GM23338 (cell line): ENCODE measurements at regions not wholly inside any gene's neighbourhood (a gene's known extent, or its start where the extent isn't known, plus 50 kb on each side); places are given as distances from the start of the nearest gene placed in this dataset.

Experiments used
- ATAC-seq: fragments of 200-7000 bp; cut with Tn5 transposase; 3 replicates; pipeline ENCODE4 v1.9.1; 2020
- DNase-seq: peaks from one replicate; pipeline ENCODE4 v3.0.0-alpha.2; 2015; ENCODE audit warnings: low spot score
- H2AFZ ChIP-seq: fragments of 200-600 bp; sonication (generic); 2 replicates; pipeline ENCODE4 v1.8.0; 2016; ENCODE audit warnings: antibody characterized with exemption, mild to moderate bottlenecking, moderate library complexity
- H3F3A ChIP-seq: fragments of 200-600 bp; sonication (generic); replicated peaks from 2 replicates; pipeline ENCODE4 v1.8.0; 2017; ENCODE audit warnings: antibody characterized with exemption, mixed run types, low read depth
- H3K27ac ChIP-seq: fragments of 200-600 bp; sonication (generic); 2 replicates; pipeline ENCODE4 v1.6.1; 2016; ENCODE audit warnings: low read depth
- H3K27me3 ChIP-seq: fragments of 200-600 bp; sonication (generic); 2 replicates; pipeline ENCODE4 v1.8.0; 2016; ENCODE audit warnings: mild to moderate bottlenecking, mixed run types, moderate library complexity; ENCODE audit not compliant: insufficient read depth
- H3K36me3 ChIP-seq: fragments of 200-600 bp; sonication (generic); 2 replicates; pipeline ENCODE4 v1.8.0; 2016; ENCODE audit warnings: mild to moderate bottlenecking; ENCODE audit not compliant: insufficient read depth
- H3K4me1 ChIP-seq: fragments of 200-600 bp; sonication (generic); 2 replicates; pipeline ENCODE4 v1.8.0; 2016; ENCODE audit warnings: mild to moderate bottlenecking, moderate library complexity; ENCODE audit not compliant: insufficient read depth
- H3K4me2 ChIP-seq: fragments of 200-600 bp; sonication (generic); 2 replicates; pipeline ENCODE4 v1.7.1; 2017; ENCODE audit warnings: mixed run types
- H3K4me3 ChIP-seq: fragments of 200-600 bp; sonication (generic); 2 replicates; pipeline ENCODE4 v1.6.1; 2016; ENCODE audit warnings: mixed run types
- H3K79me2 ChIP-seq: fragments of 200-600 bp; sonication (generic); replicated peaks from 2 replicates; pipeline ENCODE4 v1.8.0; 2017; ENCODE audit warnings: mild to moderate bottlenecking; ENCODE audit not compliant: insufficient read depth
- H3K9me2 ChIP-seq: fragments of 200-600 bp; sonication (generic); 2 replicates; pipeline ENCODE4 v1.8.0; 2017; ENCODE audit not compliant: insufficient read depth
- H4K20me1 ChIP-seq: fragments of 200-600 bp; sonication (generic); replicated peaks from 2 replicates; pipeline ENCODE4 v1.8.0; 2017; ENCODE audit warnings: mild to moderate bottlenecking; ENCODE audit not compliant: insufficient read depth
- H3K27ac Mint-ChIP-seq: 2 replicates; pipeline ENCODE4 v1.8.0; 2020; ENCODE audit warnings: inconsistent platforms, mild to moderate bottlenecking, moderate library complexity, mixed read lengths
- H3K27me3 Mint-ChIP-seq: 3 replicates; pipeline ENCODE4 v1.8.0; 2022; ENCODE audit warnings: low read depth, mild to moderate bottlenecking, moderate library complexity, mixed read lengths, inconsistent platforms; ENCODE audit not compliant: insufficient read depth, poor library complexity
- H3K36me3 Mint-ChIP-seq: 3 replicates; pipeline ENCODE4 v1.8.0; 2021; ENCODE audit warnings: low read depth, mild to moderate bottlenecking, inconsistent platforms, moderate library complexity, mixed read lengths
- H3K4me1 Mint-ChIP-seq: 3 replicates; pipeline ENCODE4 v1.8.0; 2020; ENCODE audit warnings: mild to moderate bottlenecking, inconsistent platforms, mixed read lengths
- H3K4me3 Mint-ChIP-seq: 3 replicates; pipeline ENCODE4 v1.8.0; 2021; ENCODE audit warnings: moderate library complexity, mild to moderate bottlenecking, inconsistent platforms, mixed read lengths
- H3K9me3 Mint-ChIP-seq: 3 replicates; pipeline ENCODE4 v1.8.0; 2020; ENCODE audit warnings: moderate library complexity, mild to moderate bottlenecking, inconsistent platforms, mixed read lengths
- CREB1 ChIP-seq: fragments of 250-450 bp; sonication (Bioruptor Pico); IDR thresholded peaks from 2 replicates; pipeline ENCODE4 v1.5.0; 2020; ENCODE audit warnings: low read depth, mild to moderate bottlenecking, moderate library complexity
- ETS1 ChIP-seq: IDR thresholded peaks from 2 replicates; pipeline ENCODE4 v1.6.1; 2016; ENCODE audit warnings: antibody characterized with exemption
- EZH2 ChIP-seq: fragments of 200-600 bp; sonication (generic); IDR thresholded peaks from one replicate; pipeline ENCODE4 v1.8.0; 2017; ENCODE audit warnings: antibody characterized with exemption, mild to moderate bottlenecking, low read depth; ENCODE audit not compliant: unreplicated experiment
- EZH2phosphoT487 ChIP-seq: fragments of 200-600 bp; sonication (generic); IDR thresholded peaks from one replicate; pipeline ENCODE4 v1.8.1; 2018; ENCODE audit warnings: antibody characterized with exemption; ENCODE audit not compliant: unreplicated experiment
- JUNB ChIP-seq: IDR thresholded peaks from one replicate; pipeline ENCODE4 v1.6.1; 2016; ENCODE audit warnings: antibody characterized with exemption; ENCODE audit not compliant: unreplicated experiment
- NANOG ChIP-seq: IDR thresholded peaks from 2 replicates; pipeline ENCODE4 v1.6.1; 2016; ENCODE audit warnings: antibody characterized with exemption, borderline replicate concordance
- POLR2AphosphoS5 ChIP-seq: IDR thresholded peaks from 2 replicates; pipeline ENCODE4 v1.6.1; 2016; ENCODE audit warnings: antibody characterized with exemption, low read depth
- REST ChIP-seq: IDR thresholded peaks from one replicate; pipeline ENCODE4 v1.6.1; 2018; ENCODE audit warnings: antibody characterized with exemption; ENCODE audit not compliant: unreplicated experiment
- STAT1 ChIP-seq: IDR thresholded peaks from one replicate; pipeline ENCODE4 v1.6.1; 2016; ENCODE audit warnings: antibody characterized with exemption; ENCODE audit not compliant: unreplicated experiment
- ZNF114 ChIP-seq: fragments of 250-450 bp; sonication (Bioruptor Pico); IDR thresholded peaks from 2 replicates; pipeline ENCODE4 v1.5.0; 2020; ENCODE audit warnings: mild to moderate bottlenecking, moderate library complexity
- ZNF331 ChIP-seq: fragments of 250-450 bp; sonication (Bioruptor Pico); IDR thresholded peaks from 2 replicates; pipeline ENCODE4 v1.5.0; 2020; ENCODE audit warnings: low read depth, mild to moderate bottlenecking, moderate library complexity
- TF ChIP-seq, protein P1 (sequence below): fragments of 250-450 bp; sonication (Bioruptor Pico); IDR thresholded peaks from 2 replicates; pipeline ENCODE4 v1.5.0; 2020; ENCODE audit warnings: mild to moderate bottlenecking, moderate library complexity
- TF ChIP-seq, protein P2 (sequence below), 2 experiments: fragments of 200-600 bp in 1 of 2; sonication (generic) in 1 of 2; conservative IDR thresholded peaks; 2 replicates each; pipeline versions ENCODE4 v1.5.1 to v1.6.1; 2016 to 2017; ENCODE audit warnings: antibody characterized with exemption in 2 of 2, low read depth in 2 of 2, mild to moderate bottlenecking in 2 of 2, moderate library complexity in 1 of 2

DNA sequence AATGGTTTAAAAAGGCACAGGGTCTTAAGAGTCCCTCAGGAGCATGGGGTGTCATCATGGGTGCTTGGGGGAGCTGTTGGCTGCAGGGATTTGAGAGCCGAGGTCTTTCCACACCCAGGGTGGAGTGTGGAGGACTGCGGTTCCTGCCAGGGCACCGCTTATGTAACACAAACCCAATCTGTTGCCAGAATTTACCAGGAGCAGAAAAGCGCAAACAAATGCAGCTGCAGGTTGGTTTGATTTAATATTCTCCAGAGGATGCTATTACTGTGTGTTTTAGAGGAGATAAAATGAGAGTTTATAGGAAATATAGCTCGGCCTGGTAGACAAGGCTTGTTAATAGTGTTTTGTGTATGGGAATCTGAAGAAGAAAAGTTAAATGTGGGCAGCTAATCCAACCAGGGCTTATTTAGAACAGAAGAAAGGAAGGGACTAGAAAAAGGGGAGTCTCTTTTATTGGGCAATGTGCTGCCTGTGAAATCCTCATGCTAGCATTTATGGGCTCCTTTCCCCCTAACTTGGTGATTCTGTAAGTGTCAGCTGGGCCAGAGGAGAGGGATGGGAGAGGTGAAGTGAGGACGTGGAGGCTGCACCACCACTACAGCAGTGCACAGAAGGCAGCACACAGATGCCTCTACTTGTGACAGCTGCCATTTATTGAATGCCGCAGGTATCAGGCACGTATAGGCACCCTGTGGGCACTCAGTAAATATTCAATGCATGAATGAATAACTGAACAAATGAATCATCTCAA, 174.7 kb downstream of the KATNIP start:
- no peak for ATAC-seq
- H3K9me2 ChIP-seq = no peaks in the 10 kb centered on the region
- H3K79me2 ChIP-seq = no peaks in the 10 kb centered on the region
- peaks cover 30% of the 10 kb centered on the region for H3K36me3 Mint-ChIP-seq
- H3K4me3 Mint-ChIP-seq = no peak overlapping the region
- no peak overlapping the region for H2AFZ ChIP-seq
- H3K4me2 ChIP-seq = no peak overlapping the region
- peaks cover 2% of the 10 kb centered on the region; the same call in 2 of the 3 replicates for H3K9me3 Mint-ChIP-seq
- H3F3A ChIP-seq = no peaks in the 10 kb centered on the region
- H3K4me1 Mint-ChIP-seq = peaks cover 11% of the 10 kb centered on the region
- no peaks in the 10 kb centered on the region for H3K27me3 ChIP-seq
- no peak overlapping the region for H3K27ac ChIP-seq
- DNase-seq = no peak
- peaks cover 6% of the 10 kb centered on the region for H3K27me3 Mint-ChIP-seq
- H3K27ac Mint-ChIP-seq = no peak overlapping the region
- TF ChIP-seq ZNF114 (no peak), REST (no peak), EZH2 (no peak), STAT1 (no peak), POLR2AphosphoS5 (no peak), EZH2phosphoT487 (no peak), ETS1 (no peak), CREB1 (CRISPR knock-in tag) (no peak), NANOG (no peak), ZNF331 (CRISPR knock-in tag) (no peak), JUNB (no peak)
- TF ChIP-seq, protein P1, sequence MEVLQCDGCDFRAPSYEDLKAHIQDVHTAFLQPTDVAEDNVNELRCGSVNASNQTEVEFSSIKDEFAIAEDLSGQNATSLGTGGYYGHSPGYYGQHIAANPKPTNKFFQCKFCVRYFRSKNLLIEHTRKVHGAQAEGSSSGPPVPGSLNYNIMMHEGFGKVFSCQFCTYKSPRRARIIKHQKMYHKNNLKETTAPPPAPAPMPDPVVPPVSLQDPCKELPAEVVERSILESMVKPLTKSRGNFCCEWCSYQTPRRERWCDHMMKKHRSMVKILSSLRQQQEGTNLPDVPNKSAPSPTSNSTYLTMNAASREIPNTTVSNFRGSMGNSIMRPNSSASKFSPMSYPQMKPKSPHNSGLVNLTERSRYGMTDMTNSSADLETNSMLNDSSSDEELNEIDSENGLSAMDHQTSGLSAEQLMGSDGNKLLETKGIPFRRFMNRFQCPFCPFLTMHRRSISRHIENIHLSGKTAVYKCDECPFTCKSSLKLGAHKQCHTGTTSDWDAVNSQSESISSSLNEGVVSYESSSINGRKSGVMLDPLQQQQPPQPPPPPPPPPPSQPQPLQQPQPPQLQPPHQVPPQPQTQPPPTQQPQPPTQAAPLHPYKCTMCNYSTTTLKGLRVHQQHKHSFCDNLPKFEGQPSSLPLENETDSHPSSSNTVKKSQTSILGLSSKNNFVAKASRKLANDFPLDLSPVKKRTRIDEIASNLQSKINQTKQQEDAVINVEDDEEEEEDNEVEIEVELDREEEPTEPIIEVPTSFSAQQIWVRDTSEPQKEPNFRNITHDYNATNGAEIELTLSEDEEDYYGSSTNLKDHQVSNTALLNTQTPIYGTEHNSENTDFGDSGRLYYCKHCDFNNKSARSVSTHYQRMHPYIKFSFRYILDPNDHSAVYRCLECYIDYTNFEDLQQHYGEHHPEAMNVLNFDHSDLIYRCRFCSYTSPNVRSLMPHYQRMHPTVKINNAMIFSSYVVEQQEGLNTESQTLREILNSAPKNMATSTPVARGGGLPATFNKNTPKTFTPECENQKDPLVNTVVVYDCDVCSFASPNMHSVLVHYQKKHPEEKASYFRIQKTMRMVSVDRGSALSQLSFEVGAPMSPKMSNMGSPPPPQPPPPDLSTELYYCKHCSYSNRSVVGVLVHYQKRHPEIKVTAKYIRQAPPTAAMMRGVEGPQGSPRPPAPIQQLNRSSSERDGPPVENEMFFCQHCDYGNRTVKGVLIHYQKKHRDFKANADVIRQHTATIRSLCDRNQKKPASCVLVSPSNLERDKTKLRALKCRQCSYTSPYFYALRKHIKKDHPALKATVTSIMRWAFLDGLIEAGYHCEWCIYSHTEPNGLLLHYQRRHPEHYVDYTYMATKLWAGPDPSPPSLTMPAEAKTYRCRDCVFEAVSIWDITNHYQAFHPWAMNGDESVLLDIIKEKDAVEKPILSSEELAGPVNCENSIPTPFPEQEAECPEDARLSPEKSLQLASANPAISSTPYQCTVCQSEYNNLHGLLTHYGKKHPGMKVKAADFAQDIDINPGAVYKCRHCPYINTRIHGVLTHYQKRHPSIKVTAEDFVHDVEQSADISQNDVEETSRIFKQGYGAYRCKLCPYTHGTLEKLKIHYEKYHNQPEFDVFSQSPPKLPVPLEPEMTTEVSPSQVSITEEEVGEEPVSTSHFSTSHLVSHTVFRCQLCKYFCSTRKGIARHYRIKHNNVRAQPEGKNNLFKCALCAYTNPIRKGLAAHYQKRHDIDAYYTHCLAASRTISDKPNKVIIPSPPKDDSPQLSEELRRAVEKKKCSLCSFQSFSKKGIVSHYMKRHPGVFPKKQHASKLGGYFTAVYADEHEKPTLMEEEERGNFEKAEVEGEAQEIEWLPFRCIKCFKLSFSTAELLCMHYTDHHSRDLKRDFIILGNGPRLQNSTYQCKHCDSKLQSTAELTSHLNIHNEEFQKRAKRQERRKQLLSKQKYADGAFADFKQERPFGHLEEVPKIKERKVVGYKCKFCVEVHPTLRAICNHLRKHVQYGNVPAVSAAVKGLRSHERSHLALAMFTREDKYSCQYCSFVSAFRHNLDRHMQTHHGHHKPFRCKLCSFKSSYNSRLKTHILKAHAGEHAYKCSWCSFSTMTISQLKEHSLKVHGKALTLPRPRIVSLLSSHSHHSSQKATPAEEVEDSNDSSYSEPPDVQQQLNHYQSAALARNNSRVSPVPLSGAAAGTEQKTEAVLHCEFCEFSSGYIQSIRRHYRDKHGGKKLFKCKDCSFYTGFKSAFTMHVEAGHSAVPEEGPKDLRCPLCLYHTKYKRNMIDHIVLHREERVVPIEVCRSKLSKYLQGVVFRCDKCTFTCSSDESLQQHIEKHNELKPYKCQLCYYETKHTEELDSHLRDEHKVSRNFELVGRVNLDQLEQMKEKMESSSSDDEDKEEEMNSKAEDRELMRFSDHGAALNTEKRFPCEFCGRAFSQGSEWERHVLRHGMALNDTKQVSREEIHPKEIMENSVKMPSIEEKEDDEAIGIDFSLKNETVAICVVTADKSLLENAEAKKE (CRISPR knock-in tag) = no peak
- TF ChIP-seq, protein P2, sequence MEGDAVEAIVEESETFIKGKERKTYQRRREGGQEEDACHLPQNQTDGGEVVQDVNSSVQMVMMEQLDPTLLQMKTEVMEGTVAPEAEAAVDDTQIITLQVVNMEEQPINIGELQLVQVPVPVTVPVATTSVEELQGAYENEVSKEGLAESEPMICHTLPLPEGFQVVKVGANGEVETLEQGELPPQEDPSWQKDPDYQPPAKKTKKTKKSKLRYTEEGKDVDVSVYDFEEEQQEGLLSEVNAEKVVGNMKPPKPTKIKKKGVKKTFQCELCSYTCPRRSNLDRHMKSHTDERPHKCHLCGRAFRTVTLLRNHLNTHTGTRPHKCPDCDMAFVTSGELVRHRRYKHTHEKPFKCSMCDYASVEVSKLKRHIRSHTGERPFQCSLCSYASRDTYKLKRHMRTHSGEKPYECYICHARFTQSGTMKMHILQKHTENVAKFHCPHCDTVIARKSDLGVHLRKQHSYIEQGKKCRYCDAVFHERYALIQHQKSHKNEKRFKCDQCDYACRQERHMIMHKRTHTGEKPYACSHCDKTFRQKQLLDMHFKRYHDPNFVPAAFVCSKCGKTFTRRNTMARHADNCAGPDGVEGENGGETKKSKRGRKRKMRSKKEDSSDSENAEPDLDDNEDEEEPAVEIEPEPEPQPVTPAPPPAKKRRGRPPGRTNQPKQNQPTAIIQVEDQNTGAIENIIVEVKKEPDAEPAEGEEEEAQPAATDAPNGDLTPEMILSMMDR (conservative IDR thresholded peaks at IDR 0.05; ENCODE audit: low read depth in 2 of 2) = no peak
- H3K4me3 ChIP-seq = no peak overlapping the region
- no peaks in the 10 kb centered on the region; the same call in 1 of the 2 replicates for H3K36me3 ChIP-seq
- H4K20me1 ChIP-seq = no peaks in the 10 kb centered on the region
- no peaks in the 10 kb centered on the region; the same call in 1 of the 2 replicates for H3K4me1 ChIP-seq
